ENCODE measurements at regions not wholly inside any gene's neighbourhood (a gene's known extent, or its start where the extent isn't known, plus 50 kb on each side); places are given as distances from the start of the nearest gene placed in this dataset.

DNA sequence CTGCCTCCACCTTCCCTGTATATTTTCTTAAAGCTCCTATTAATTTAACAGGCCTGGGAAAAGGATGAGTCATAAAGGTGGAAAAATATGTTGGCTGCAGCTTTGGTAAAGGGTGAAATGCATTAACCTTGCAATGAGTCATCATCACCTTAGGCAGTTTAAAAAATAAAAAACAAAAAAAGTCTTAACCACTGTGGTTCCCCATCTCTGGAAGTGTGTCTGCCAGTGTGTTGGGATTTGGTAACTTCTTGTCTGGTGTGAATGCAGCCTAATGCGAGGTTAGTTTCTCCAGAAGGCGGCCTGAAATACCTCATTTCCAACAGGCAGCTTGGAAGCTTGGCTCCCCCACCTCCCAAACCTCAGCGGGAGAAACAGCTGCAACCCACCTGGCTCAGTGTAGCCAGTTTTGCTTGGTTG is 265.3 kb upstream of the GAS1 start:
- Mint-ChIP-seq H3K36me3 (no peaks in the 10 kb centered on the region), H3K4me3 (no peak overlapping the region), H3K9me3 (no peaks in the 10 kb centered on the region), H3K27ac (no peak overlapping the region), H3K4me1 (no peaks in the 10 kb centered on the region), H3K27me3 (no peaks in the 10 kb centered on the region)
- CTCF ChIA-PET: no interaction called here
- no peak for DNase-seq
- POLR2A ChIA-PET: no interaction called here
- Histone ChIP-seq H3K4me1 (ENCODE audit: insufficient read depth, low read length) (no peaks in the 10 kb centered on the region), H3K27me3 (ENCODE audit: insufficient read depth, low read length, poor library complexity, severe bottlenecking) (no peaks in the 10 kb centered on the region), H3K4me3 (ENCODE audit: low read length) (no peak overlapping the region), H3K9me3 (ENCODE audit: low read length) (no peaks in the 10 kb centered on the region), H3K27ac (ENCODE audit: low read depth, low read length) (no peak overlapping the region), H3K36me3 (ENCODE audit: insufficient read depth, low read length) (no peaks in the 10 kb centered on the region)

DNA sequence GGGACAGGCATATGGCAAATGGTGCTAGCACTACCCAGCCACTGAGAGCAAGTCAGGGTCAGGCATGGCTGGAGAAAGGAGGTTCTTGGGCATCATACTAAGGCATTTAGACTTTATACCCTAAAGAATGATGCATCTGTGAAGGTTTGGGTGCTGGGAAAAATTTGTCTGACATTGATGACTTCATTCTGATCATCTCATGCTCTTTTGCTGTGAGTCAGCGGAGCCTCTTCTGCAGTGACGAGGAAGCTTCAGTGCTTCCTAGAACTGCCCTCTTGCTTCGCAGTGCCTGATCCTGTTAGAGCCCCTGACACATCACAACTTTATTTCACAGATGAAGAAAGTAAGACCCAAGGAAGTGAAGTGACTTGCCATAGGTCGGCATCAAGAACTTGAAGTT is 266.6 kb upstream of the GAS1 start:
- Histone ChIP-seq H3K9me3 (ENCODE audit: low read length) (no peaks in the 10 kb centered on the region), H3K27me3 (ENCODE audit: insufficient read depth, low read length, poor library complexity, severe bottlenecking) (no peaks in the 10 kb centered on the region), H3K4me1 (ENCODE audit: insufficient read depth, low read length) (no peaks in the 10 kb centered on the region), H3K4me3 (ENCODE audit: low read length) (no peak overlapping the region), H3K27ac (ENCODE audit: low read depth, low read length) (no peak overlapping the region), H3K36me3 (ENCODE audit: insufficient read depth, low read length) (no peaks in the 10 kb centered on the region)
- Mint-ChIP-seq H3K9me3 (no peaks in the 10 kb centered on the region), H3K4me1 (no peaks in the 10 kb centered on the region), H3K36me3 (no peaks in the 10 kb centered on the region), H3K27me3 (no peaks in the 10 kb centered on the region), H3K27ac (no peak overlapping the region), H3K4me3 (no peak overlapping the region)
- POLR2A ChIA-PET: no interaction called here
- CTCF ChIA-PET: interaction anchor here (0.7 kb wide), 1 partner anchor 238 kb away, joined by 3 read pairs; no protein-coding TSS in a partner anchor
- DNase-seq: no peak

DNA sequence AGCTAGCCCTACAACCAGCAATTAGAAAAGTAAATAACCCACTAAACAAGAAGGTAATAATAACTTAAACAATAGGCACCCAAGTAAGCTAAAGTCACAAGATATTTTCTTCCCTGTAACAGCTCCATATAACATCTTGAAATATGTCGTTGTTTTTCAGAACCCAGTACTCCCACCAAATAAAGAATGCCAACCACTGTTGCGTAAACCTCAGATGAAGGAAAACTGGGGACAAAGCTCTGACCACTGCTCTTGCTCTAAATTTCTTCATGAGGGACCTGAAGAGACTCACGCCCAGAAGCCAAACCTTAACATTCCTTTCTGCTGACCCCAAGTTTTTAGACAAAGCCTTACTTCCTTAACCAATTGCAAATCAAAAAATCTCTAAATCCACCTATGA is 267.7 kb upstream of the GAS1 start:
- H3K4me3 ChIP-seq (ENCODE audit: low read length): no peak overlapping the region
- no peak overlapping the region for H3K27ac Mint-ChIP-seq
- no peaks in the 10 kb centered on the region for H3K9me3 ChIP-seq (ENCODE audit: low read length)
- H3K27ac ChIP-seq (ENCODE audit: low read depth, low read length): no peak overlapping the region
- H3K9me3 Mint-ChIP-seq: no peaks in the 10 kb centered on the region
- no peaks in the 10 kb centered on the region for H3K36me3 ChIP-seq (ENCODE audit: insufficient read depth, low read length)
- DNase-seq: no peak
- H3K27me3 ChIP-seq (ENCODE audit: insufficient read depth, low read length, poor library complexity, severe bottlenecking): no peaks in the 10 kb centered on the region
- H3K27me3 Mint-ChIP-seq: no peaks in the 10 kb centered on the region
- no peak overlapping the region for H3K4me3 Mint-ChIP-seq
- ChIA-PET POLR2A (no interaction called here), CTCF (no interaction called here)
- H3K4me1 ChIP-seq (ENCODE audit: insufficient read depth, low read length): no peaks in the 10 kb centered on the region
- H3K36me3 Mint-ChIP-seq: no peaks in the 10 kb centered on the region
- H3K4me1 Mint-ChIP-seq: no peaks in the 10 kb centered on the region

DNA sequence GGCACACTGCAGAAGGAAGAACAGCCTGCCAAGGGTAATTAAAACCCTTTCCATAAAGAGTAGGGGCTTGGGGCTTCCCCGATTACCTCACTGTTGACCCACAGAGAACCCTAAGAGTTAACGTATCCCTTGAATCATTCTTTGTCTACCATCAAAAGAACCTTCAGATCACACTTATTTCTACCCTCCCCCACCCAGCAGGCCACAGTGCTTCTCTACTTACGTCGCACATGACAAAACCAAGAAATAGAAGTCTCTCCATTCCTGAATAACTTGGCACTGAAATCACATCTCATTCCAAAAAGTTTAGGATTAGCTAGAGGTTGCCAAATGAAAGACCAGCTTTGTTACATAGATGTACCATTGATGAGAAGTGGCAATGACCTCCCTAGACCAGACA is 268.7 kb upstream of the GAS1 start:
- no peaks in the 10 kb centered on the region for H3K9me3 ChIP-seq (ENCODE audit: low read length)
- H3K27me3 ChIP-seq (ENCODE audit: insufficient read depth, low read length, poor library complexity, severe bottlenecking): no peaks in the 10 kb centered on the region
- CTCF ChIA-PET: no interaction called here
- Mint-ChIP-seq H3K27ac (no peak overlapping the region), H3K4me1 (no peaks in the 10 kb centered on the region), H3K36me3 (no peaks in the 10 kb centered on the region), H3K4me3 (no peak overlapping the region), H3K9me3 (no peaks in the 10 kb centered on the region), H3K27me3 (no peaks in the 10 kb centered on the region)
- no peak overlapping the region for H3K4me3 ChIP-seq (ENCODE audit: low read length)
- H3K27ac ChIP-seq (ENCODE audit: low read depth, low read length): no peak overlapping the region
- H3K36me3 ChIP-seq (ENCODE audit: insufficient read depth, low read length): no peaks in the 10 kb centered on the region
- H3K4me1 ChIP-seq (ENCODE audit: insufficient read depth, low read length): no peaks in the 10 kb centered on the region
- POLR2A ChIA-PET: no interaction called here
- DNase-seq: no peak

DNA sequence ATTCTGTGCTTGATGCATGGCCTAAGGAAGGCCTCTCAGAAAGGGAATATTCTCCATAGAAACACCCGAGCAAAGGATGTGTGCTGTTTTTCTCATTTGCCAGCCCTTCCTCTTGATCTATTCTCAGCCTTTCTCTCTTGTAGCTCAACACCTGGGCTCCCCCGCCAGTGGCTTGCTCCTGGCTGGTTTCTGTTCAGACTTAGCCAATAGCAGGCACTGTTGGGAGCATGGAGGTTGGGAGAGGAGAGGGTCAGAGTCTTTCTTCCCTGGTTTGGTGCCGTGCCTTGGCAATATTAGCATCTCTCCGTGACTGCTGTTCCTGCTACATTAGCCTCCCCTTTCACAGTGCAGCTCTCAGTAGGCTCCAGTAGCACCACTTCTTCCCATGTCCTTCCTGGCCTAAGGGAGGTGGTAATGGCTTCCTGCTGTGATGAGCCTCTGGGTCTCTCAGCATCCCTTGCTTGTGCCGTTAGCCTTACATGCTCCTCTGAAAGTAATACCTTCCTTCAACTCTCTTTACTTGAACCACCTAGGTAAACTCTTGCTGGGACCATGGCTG is 269.7 kb upstream of the GAS1 start:
- H3K27ac ChIP-seq (ENCODE audit: low read depth, low read length): no peak overlapping the region
- H3K36me3 ChIP-seq (ENCODE audit: insufficient read depth, low read length): no peaks in the 10 kb centered on the region
- no peaks in the 10 kb centered on the region for H3K27me3 ChIP-seq (ENCODE audit: insufficient read depth, low read length, poor library complexity, severe bottlenecking)
- H3K27ac Mint-ChIP-seq: no peak overlapping the region
- peaks cover 0 to 2% of the 10 kb centered on the region in 2 donors for H3K27me3 Mint-ChIP-seq
- no peak overlapping the region for H3K4me3 ChIP-seq (ENCODE audit: low read length)
- H3K9me3 ChIP-seq (ENCODE audit: low read length): no peaks in the 10 kb centered on the region
- H3K4me1 ChIP-seq (ENCODE audit: insufficient read depth, low read length): no peaks in the 10 kb centered on the region
- CTCF ChIA-PET: no interaction called here
- POLR2A ChIA-PET: no interaction called here
- DNase-seq: no peak
- H3K4me3 Mint-ChIP-seq: no peak overlapping the region
- no peaks in the 10 kb centered on the region for H3K9me3 Mint-ChIP-seq
- no peaks in the 10 kb centered on the region for H3K36me3 Mint-ChIP-seq
- H3K4me1 Mint-ChIP-seq: no peaks in the 10 kb centered on the region

DNA sequence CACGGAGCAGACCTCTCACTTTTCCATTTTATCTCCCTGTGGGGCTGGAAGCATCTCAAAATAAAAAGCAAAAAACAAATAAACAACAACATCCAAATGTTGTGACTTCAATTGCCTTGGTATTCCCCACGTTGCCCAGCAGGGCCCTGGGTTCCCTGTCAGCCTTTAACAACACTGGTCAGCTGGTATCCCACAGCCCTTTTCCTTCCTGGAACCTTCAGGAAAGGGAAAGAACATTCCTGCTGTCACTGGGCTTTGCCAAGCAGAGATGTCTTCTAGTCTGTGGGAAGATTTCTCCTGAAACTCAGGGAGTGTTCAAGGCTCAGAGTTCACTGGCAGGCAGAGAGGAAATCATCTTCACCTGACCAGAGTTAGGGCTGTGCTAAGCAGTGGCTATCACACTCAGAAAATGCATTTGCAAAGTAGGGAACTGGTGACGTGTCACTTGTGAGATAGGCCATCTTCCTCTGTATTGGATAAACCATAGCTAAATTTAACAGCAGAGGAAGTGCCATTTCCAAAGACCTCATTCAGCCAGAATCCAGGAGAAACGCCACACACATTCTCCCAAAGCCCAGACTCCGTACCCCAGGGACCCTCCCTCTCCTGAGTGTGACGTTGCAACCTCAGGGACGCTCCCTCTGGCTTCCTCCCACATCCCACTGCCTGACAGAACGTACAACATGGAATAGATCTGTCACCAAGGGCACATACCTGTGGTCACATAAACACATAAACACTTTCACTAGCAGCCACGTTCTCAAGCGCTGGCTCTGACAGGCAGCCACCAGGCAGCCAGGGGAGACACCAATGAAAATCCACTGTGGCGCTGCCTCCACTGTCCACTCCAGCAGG is 274.0 kb upstream of the DAPK1 start:
- Histone ChIP-seq H3K9me3 (ENCODE audit: low read length) (no peaks in the 10 kb centered on the region), H3K36me3 (ENCODE audit: insufficient read depth, low read length) (no peaks in the 10 kb centered on the region), H3K4me3 (ENCODE audit: low read length) (no peak overlapping the region), H3K27ac (ENCODE audit: low read depth, low read length) (no peak overlapping the region), H3K4me1 (ENCODE audit: insufficient read depth, low read length) (no peaks in the 10 kb centered on the region), H3K27me3 (ENCODE audit: insufficient read depth, low read length, poor library complexity, severe bottlenecking) (no peaks in the 10 kb centered on the region)
- POLR2A ChIA-PET: no interaction called here
- no peak for DNase-seq
- no peaks in the 10 kb centered on the region for H3K4me1 Mint-ChIP-seq
- no peaks in the 10 kb centered on the region for H3K36me3 Mint-ChIP-seq
- H3K27ac Mint-ChIP-seq: peak overlapping the region in 1 of 8 donors; percentile 51
- no peaks in the 10 kb centered on the region for H3K9me3 Mint-ChIP-seq
- no peak overlapping the region for H3K4me3 Mint-ChIP-seq
- H3K27me3 Mint-ChIP-seq: peaks cover 5 to 9% of the 10 kb centered on the region in 2 donors
- CTCF ChIA-PET: no interaction called here

DNA sequence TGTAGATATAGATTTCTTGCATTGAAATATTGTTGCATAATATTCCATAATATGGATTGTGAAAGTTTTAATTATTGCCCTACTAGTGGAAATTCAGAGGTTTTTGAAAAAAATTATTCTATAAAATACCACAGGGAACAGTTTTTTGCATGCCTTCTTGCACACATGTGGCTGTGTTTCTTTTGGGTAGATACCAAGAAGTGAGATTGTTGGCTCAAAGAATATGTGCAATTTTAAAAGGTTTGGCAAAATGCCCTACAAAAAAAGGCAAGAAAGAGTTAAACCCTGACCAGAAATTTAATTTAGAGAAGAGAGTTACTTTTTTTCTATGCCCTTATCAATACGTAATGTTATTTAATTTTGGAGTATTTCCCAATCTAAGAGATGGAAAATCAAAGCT is 270.8 kb upstream of the DAPK1 start:
- POLR2A ChIA-PET: no interaction called here
- Mint-ChIP-seq H3K9me3 (peaks cover 0 to 2% (median 0%) of the 10 kb centered on the region in 5 donors), H3K27me3 (peaks cover 5 to 10% of the 10 kb centered on the region in 2 donors), H3K4me1 (no peaks in the 10 kb centered on the region), H3K36me3 (no peaks in the 10 kb centered on the region), H3K4me3 (no peak overlapping the region), H3K27ac (no peak overlapping the region)
- Histone ChIP-seq H3K4me3 (ENCODE audit: low read length) (no peak overlapping the region), H3K27me3 (ENCODE audit: insufficient read depth, low read length, poor library complexity, severe bottlenecking) (no peaks in the 10 kb centered on the region), H3K27ac (ENCODE audit: low read depth, low read length) (no peak overlapping the region), H3K4me1 (ENCODE audit: insufficient read depth, low read length) (no peaks in the 10 kb centered on the region), H3K36me3 (ENCODE audit: insufficient read depth, low read length) (no peaks in the 10 kb centered on the region), H3K9me3 (ENCODE audit: low read length) (no peaks in the 10 kb centered on the region)
- CTCF ChIA-PET: no interaction called here
- no peak for DNase-seq

DNA sequence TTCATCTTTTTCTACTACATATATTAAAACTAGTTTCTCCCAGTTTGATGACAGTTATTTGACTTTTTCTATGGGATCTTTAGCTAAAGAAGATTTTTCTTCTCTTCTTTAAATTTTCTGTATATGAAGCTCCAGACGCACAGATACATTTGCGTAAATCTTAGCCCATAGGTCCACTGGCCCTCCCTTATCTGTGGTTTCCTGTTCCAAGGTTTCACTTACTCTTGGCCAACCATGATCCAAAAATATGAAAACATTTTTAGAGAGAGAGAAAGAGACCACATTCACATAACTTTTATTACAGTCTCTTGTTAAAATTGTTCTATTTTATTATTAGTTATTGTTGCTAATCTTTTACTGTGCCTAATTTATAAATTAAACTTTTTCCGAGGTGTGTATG is 270.2 kb upstream of the DAPK1 start:
- H3K4me3 ChIP-seq (ENCODE audit: low read length): no peak overlapping the region
- Mint-ChIP-seq H3K27ac (no peak overlapping the region), H3K27me3 (peaks cover 5 to 9% of the 10 kb centered on the region in 2 donors), H3K9me3 (peaks cover 0 to 2% (median 0%) of the 10 kb centered on the region in 5 donors), H3K4me1 (no peaks in the 10 kb centered on the region), H3K36me3 (no peaks in the 10 kb centered on the region), H3K4me3 (no peak overlapping the region)
- ChIA-PET POLR2A (no interaction called here), CTCF (no interaction called here)
- DNase-seq: no peak
- H3K36me3 ChIP-seq (ENCODE audit: insufficient read depth, low read length): no peaks in the 10 kb centered on the region
- H3K4me1 ChIP-seq (ENCODE audit: insufficient read depth, low read length): no peaks in the 10 kb centered on the region
- no peaks in the 10 kb centered on the region for H3K27me3 ChIP-seq (ENCODE audit: insufficient read depth, low read length, poor library complexity, severe bottlenecking)
- no peak overlapping the region for H3K27ac ChIP-seq (ENCODE audit: low read depth, low read length)
- no peaks in the 10 kb centered on the region for H3K9me3 ChIP-seq (ENCODE audit: low read length)
